ENCODE measurements at regions not wholly inside any gene's neighbourhood (a gene's known extent, or its start where the extent isn't known, plus 50 kb on each side); places are given as distances from the start of the nearest gene placed in this dataset.

- no peaks in the 10 kb centered on the region for H3K27me3 ChIP-seq (ENCODE audit: insufficient read depth, poor library complexity, severe bottlenecking)
- TF ChIP-seq CTCF (IDR thresholded peaks at IDR 0.05; ENCODE audit: insufficient read depth, low read length) (no peak), REST (IDR thresholded peaks at IDR 0.05; ENCODE audit: insufficient replicate concordance, low read depth) (no peak), SPI1 (IDR thresholded peaks at IDR 0.05; ENCODE audit: borderline replicate concordance, low read depth) (no peak), POLR2AphosphoS5 (IDR thresholded peaks at IDR 0.05; ENCODE audit: low read depth) (no peak), GABPA (IDR thresholded peaks at IDR 0.05; ENCODE audit: low read depth) (no peak)
- no peak overlapping the region for H3K4me3 ChIP-seq (replicated peaks; ENCODE audit: insufficient read depth, low read length)
- DNase-seq (ENCODE audit: low read depth in 1 of 2, low spot score in 1 of 2) = no peak
- H3K27ac ChIP-seq (replicated peaks) = no peak overlapping the region
These were observed 593.6 kb downstream of the KLHL13 start for GRCh38 chrX:117522725-117523700.

- TF ChIP-seq POLR2AphosphoS5 (IDR thresholded peaks at IDR 0.05; ENCODE audit: low read depth) (no peak), REST (IDR thresholded peaks at IDR 0.05; ENCODE audit: insufficient replicate concordance, low read depth) (no peak), CTCF (IDR thresholded peaks at IDR 0.05; ENCODE audit: insufficient read depth, low read length) (no peak)
- Histone ChIP-seq H3K4me3 (replicated peaks; ENCODE audit: insufficient read depth, low read length) (no peak overlapping the region), H3K27me3 (ENCODE audit: insufficient read depth, poor library complexity, severe bottlenecking) (no peaks in the 10 kb centered on the region), H3K27ac (replicated peaks) (no peak overlapping the region)
- no peak for DNase-seq (ENCODE audit: low read depth in 1 of 2, low spot score in 1 of 2)
These were observed 598.6 kb downstream of the KLHL13 start for GRCh38 chrX:117517994-117518393.

GRCh38 chrX:117511379-117511778 is 605.2 kb downstream of the KLHL13 start:
- no peak for DNase-seq (ENCODE audit: low read depth in 1 of 2, low spot score in 1 of 2)
- no peaks in the 10 kb centered on the region for H3K27me3 ChIP-seq (ENCODE audit: insufficient read depth, poor library complexity, severe bottlenecking)
- TF ChIP-seq SPI1 (IDR thresholded peaks at IDR 0.05; ENCODE audit: borderline replicate concordance, low read depth) (no peak), REST (IDR thresholded peaks at IDR 0.05; ENCODE audit: insufficient replicate concordance, low read depth) (no peak), POLR2AphosphoS5 (IDR thresholded peaks at IDR 0.05; ENCODE audit: low read depth) (no peak), CTCF (IDR thresholded peaks at IDR 0.05; ENCODE audit: insufficient read depth, low read length) (no peak)
- no peak overlapping the region for H3K27ac ChIP-seq (replicated peaks)
- H3K4me3 ChIP-seq (replicated peaks; ENCODE audit: insufficient read depth, low read length) = no peak overlapping the region

Measured in HL-60 (cell line).